C4-2B (cell line): ENCODE measurements at regions not wholly inside any gene's neighbourhood (a gene's known extent, or its start where the extent isn't known, plus 50 kb on each side); places are given as distances from the start of the nearest gene placed in this dataset.
"Not testable (repeated sequence)": the region's sequence is repeated elsewhere in the genome, so short reads cannot be mapped to it uniquely, and the experiment has no call there.

Experiments
- H3K27ac ChIP-seq: fragments of 450-650 bp; 2 replicates; pipeline ENCODE4 v1.5.1; 2017
- CTCF ChIP-seq: fragments of 450-650 bp; conservative IDR thresholded peaks from 2 replicates; pipeline ENCODE4 v1.5.1; 2017; ENCODE audit warnings: mild to moderate bottlenecking
- ZFX ChIP-seq: fragments of 450-650 bp; IDR thresholded peaks from 2 replicates; pipeline ENCODE4 v1.6.1; 2017

- no peak for TF ChIP-seq ZFX
- TF ChIP-seq CTCF: no peak
- H3K27ac ChIP-seq: no peak overlapping the region
Observed at GRCh38 chr3:145272684-145273083, 888.3 kb downstream of the PLOD2 start.

- TF ChIP-seq CTCF (no peak), ZFX (no peak)
- H3K27ac ChIP-seq: no peak overlapping the region
Observed at GRCh38 chr3:145282505-145282904, 878.5 kb downstream of the PLOD2 start.

GRCh38 chr3:145286937-145287336 lies 874.0 kb downstream of the PLOD2 start:
- H3K27ac ChIP-seq: no peak overlapping the region
- no peak for TF ChIP-seq CTCF
- no peak for TF ChIP-seq ZFX

GRCh38 chr3:145290010-145290409 lies 871.0 kb downstream of the PLOD2 start:
- TF ChIP-seq ZFX (no peak), CTCF (no peak)
- H3K27ac ChIP-seq: no peak overlapping the region

- H3K27ac ChIP-seq: no peak overlapping the region
- TF ChIP-seq ZFX: no peak
- TF ChIP-seq CTCF: no peak
Observed at GRCh38 chr3:145294572-145294971, 866.4 kb downstream of the PLOD2 start.

- no peak overlapping the region for H3K27ac ChIP-seq
- TF ChIP-seq ZFX (no peak), CTCF (no peak)
Observed at GRCh38 chr3:145307272-145307671, 853.7 kb downstream of the PLOD2 start.

- TF ChIP-seq CTCF (no peak), ZFX (no peak)
- no peak overlapping the region for H3K27ac ChIP-seq
Observed at GRCh38 chr3:145313751-145314150, 847.2 kb downstream of the PLOD2 start.

- H3K27ac ChIP-seq: not testable (repeated sequence)
Observed at GRCh38 chr3:145316253-145316652, 844.7 kb downstream of the PLOD2 start.
